Hypothalamus (tissue), 51 donors: ENCODE measurements at regions not wholly inside any gene's neighbourhood (a gene's known extent, or its start where the extent isn't known, plus 50 kb on each side); places are given as distances from the start of the nearest gene placed in this dataset.
"Not testable (repeated sequence)": the region's sequence is repeated elsewhere in the genome, so short reads cannot be mapped to it uniquely, and the experiment has no call there.

ENCODE experiments used
- DNase-seq, 51 donors: peaks; one replicate each; lab custom pipeline; 2025; lab: John Stamatoyannopoulos, UW

DNA sequence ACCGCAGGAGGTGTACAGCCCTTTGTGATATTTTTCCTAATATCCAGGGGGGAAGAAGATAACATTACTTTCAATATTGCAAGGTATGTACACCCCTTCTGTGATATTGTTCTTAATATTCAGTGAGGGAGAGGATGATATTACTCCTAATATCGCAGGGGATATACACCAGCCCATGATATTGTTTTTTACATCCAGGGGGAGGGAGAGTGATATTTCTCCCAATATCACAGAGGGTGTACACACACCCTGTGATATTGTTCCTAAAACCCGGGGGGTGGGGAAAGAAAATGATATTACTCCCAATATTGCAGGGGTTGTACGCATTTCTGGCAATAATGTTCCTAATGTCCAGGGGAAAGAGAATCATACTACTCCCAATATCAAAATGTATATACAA lies 58.0 kb upstream of the SLC25A48 start:
- no peak for DNase-seq

DNA sequence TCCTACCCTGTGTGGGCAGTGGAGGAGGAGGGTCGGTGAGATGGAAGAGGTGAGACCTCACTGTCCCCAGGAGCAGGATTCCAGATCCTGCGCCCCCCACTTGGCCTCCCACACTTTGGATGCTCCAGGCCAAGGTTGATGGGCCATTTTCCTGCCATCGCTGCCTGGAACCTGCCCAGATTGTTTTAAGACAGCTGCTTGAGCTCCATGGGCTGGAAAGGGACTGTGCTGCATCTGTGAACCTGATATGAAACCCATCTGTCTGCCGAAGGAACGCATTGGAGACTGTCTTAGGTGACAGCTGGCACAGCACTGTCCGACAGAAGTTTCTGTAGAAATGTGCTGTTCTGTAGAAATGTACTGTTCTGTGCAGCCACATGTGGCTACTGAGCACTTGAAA lies 72.7 kb upstream of the SLC25A48 start:
- DNase-seq = no peak

DNA sequence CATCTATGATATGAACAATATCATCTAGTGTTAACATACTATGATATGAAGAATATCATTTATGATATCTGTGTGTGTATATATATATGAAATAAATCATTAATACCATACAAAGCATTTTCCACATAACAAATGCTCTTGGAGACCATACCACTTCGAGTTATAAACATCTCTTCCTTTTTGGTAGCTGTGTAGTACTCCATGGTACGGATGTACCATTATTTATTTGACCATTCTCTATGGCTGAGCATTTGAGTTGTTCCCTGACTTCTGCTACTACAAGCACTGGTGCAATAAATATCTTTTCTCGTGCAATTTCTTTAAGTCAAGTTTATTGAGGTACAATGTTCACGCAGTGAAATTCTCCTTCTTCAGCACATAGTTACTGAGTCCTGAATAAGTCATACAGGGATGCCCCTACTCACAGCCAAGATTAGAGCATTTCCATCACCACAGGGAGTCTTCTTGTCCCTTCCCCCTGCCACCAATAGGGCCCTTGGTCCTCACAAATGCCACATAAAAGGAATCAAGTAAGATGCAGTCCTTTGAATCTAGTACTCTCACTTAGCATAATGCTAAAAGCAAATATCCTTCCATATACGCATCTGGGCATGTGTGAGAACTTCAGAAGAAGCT lies 75.2 kb upstream of the SLC25A48 start:
- DNase-seq = no peak

DNA sequence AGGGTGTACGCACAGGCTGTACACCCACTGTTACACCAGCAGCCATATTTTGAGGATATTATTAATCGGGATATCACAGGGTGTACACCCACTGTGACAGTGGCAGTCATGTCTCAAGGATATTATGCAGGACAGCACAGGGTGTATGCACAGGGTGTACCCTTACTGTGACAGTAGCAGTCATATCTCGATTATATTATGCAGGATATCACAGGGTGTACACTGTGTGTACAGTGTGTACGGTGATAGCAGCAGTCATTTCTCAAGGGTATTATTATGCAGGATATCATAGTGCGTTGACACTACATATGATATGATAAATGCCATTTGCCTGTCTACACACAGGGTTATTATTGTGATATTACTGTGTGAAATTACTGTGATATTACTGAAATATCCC lies 80.5 kb upstream of the SLC25A48 start:
- DNase-seq = no peak

DNA sequence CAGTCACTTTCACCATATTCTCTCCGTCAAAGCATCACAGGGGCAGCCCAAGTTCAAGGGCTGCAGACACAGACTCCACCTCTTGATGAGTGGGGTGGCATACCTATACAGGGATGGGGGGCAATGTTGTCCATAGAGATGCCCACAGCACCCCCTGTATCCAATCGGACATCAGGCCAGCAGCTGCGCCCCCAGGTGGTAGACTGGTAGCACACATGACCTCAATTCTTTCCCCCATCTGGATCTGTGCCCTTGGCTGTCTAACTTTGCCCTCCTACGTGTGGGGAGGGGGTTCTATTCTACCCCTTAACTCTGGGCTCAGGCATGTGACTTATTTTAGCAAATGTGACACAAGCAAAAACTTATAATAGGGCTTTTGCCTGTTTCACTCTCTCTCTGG lies 84.0 kb upstream of the SLC25A48 start:
- no peak for DNase-seq

DNA sequence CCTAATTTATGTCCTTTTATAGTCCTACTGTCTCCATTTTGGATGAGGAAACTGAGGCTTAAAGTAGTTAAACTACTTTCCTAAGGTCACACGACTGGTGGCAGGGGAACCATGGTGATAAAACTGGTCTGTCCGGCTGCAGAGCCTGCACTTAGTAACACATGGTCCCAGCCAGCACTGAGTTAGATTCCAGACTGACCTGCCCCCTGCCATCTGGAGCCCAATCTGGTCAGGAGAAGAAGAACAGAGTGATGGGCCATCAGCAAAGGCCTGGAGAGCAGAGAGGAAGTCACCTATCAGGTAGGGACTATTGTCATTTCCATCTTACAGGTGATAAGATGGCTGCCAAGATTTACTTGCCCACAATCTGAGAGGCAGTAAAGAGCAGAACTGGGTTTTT lies 86.6 kb upstream of the SLC25A48 start:
- DNase-seq = no peak

DNA sequence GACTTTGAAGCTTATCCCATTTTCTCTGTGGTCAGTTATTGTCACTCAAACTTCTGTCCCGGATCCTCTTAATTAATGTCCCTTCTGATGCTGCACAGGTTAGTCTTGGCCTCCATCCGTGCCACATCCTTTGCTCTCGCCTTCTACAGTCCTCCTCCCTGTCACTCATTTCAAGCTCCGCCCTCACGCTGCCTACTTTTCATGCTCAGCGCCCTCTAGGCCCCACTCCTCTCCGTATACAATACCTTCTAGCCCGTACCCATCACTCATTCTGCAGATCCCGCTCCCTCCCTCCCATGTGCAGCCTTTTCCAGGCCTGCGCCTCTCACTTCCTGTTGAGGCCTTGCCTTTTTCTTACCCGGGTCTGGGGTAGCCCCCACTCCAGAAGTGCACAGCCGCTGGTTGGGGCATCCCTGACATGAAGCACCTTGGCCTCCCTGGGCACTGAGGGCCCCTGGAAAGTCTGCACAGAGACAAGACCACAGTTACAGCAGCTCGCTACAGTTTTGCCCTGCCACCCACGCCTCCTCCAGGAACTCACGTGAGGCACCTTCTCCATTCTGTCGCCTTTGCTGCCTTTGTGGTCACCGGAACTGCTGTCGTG lies 88.5 kb upstream of the SLC25A48 start:
- no peak for DNase-seq

DNA sequence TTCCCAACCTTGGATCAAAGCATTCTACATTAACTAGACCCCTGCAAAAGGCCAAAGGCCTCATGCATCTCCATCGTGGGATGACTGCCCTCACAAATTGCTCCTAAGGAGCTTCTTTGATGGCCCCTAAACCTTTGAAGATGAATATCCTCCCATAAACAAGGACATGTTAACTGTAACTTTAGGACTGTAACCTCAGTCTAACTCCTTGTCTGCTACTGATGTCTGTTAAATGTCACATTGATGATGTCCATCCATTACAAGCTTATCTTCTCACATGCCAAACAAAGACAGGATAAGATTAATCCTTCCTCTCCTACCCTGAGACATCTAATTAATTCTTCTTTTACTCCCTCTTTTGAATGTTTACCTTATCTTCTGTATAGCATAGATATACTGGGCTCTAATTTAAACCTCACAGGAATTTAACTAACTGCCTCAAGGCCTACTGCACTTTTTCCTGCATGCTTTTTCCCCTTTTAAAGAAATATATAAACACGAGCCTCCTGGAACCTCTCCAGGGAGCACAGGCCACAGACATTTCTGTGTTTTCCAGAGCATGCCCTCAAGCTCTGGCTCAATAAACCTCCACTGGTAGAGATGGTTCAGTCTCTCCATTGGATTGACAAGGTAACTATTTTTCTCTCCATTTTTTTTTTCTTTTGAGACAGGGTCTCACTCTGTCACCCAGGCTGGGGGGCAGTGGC lies 90.6 kb upstream of the SLC25A48 start:
- DNase-seq = no peak

DNA sequence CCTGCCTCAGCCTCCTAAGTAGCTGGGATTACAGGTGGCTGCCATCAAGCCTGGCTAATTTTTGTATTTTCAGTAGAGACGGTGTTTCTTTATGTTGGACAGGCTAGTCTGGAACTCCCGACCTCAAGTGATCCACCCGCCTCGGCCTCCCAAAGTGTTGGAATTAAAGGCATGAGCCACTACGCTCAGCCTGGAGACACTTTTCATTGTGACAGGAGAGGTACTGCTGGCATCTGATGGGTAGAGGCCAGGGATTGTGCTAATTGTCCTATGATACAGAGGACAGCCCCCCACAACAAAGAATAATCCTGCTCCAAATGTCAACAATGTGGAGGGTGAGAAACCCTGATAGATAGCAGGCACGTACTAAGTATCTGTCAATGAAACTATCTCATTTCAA lies 91.3 kb upstream of the SLC25A48 start:
- DNase-seq = no peak

DNA sequence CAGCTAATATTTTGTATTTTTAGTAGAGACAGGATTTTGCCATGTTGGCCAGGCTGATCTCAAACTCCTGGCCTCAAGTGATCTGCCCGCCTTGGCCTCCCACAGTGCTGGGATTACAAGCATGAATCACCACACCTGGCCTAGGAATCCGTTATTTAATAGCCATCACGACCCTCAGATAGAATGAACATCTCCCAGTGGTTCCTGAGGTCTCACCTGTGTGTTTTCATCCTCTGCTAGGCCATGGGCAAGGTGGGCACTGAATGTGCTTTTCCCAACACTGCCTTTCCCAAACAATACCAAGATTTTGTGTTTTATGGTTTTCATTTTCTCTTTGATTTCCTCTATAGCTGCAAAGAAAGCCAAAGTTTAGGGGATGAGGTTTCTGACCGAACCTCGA lies 92.2 kb upstream of the SLC25A48 start:
- DNase-seq = not testable (repeated sequence)

DNA sequence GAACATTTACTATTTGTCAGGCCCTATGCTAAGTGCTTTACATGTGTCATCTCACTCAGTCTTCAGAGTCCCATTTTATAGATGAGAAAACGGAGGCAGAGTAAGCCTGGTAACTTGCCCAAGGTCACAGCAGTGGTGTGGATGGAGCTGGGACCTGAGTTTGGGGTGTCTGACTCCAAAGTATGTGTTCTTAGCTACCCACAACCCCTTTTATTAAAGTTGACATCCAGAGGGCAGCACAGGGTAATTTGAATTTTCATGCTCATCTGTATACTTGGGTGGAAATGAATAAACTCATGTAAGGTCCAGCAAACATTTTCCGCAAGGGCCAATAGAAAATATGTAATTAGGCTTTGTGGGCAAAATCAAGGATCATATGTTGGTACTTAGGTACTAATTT lies 93.4 kb upstream of the SLC25A48 start:
- no peak for DNase-seq

DNA sequence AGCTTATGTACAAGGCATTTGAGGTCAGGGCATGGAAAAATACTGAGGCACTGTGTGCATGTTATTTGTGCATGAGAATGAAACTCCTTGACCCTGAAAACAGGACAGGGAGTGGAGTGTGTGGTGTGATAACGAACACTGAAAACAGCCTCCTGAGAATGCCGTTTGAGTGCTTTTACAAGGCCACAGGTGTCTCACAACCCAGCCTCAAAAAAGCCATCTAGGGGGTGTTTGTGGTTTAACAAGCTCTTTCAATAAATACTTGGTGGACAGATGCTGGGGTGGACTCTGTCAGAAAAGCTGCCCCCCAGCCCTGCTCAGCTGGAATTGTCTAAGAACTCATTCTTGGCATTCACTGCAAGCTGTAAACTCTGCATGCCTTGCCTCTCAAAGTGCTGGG lies 94.0 kb upstream of the SLC25A48 start:
- no peak for DNase-seq

DNA sequence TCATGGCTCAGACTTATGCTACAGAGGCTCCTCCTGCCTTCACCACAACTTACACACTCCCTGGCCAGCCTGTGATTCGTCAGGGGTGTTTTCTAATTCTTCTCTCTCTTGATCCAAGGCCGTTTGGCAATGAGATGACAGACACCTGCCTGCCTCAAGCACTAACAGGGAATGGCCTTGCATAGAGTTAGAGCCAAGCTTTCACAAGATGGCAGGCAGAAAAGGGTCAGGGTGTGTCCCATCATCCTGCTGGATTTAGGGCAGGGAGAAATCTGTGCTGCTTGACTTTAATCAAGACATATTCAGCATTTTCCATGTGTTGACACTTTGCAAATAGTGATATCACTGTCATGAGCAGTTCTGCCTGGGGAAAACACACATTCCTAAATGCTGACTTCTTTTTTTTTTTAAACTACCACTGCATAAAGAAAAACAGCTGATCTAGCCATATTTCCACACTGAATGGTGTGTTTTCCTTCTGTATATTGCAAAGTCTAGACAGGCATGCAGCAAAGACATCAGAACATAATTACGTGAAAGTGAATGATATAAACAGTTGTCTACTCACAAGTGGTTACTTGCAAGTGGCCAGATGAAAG lies 95.0 kb upstream of the SLC25A48 start:
- no peak for DNase-seq

DNA sequence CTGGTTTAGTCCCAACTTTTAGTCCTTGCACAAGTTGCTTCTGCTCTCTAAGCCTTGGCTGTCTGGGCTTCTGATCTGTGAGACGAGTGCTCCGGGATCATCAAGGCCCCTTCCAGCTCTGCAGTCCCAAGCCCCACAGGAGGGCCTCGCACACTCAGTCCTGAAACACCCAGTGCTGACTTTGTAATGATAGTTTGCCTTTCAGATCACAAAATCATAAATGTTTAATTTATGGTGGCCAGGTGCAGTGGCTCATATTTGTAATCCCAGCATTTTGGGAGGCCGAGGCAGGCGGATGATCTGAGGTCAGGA lies 95.9 kb upstream of the SLC25A48 start:
- DNase-seq = no peak

DNA sequence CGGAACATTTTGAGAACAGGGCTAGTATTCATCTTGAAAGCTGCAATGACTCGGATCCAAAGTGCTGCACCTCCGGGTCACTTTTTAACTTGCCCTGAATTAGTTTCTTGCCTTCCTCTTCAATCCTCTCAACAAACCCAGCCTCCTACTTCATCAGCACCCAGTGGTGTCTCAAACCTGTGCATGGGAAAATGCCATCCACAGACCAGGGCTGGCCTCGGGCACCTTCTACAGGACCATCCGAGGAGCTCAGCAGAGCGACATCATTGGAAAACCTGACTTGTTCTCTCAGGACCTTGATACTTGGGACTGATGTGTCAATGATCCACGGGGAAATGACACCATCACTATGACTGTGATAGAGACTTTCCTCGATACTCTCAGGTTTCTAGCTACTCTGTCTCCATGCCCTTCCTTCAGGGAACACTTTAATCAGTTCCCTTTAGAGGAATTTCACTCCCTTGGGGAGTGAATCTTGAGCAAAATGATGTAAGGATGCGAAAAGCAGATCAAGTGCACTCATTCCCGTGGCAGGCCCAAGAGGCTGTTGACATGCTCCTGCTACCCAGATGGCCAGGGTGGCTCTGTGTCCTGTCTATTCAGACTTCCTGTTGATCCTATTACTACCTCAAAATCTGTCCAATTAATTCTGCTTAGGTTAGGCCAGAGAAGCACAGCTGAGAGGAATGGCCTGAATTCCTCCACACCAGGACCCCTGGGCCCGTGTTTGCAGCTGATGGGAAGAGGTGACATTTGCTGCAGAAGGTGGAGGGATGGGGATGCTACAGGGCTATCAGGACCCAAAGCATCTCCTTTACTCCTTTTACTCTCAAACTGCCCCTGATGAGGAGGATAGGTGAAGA lies 96.5 kb upstream of the SLC25A48 start:
- no peak for DNase-seq

DNA sequence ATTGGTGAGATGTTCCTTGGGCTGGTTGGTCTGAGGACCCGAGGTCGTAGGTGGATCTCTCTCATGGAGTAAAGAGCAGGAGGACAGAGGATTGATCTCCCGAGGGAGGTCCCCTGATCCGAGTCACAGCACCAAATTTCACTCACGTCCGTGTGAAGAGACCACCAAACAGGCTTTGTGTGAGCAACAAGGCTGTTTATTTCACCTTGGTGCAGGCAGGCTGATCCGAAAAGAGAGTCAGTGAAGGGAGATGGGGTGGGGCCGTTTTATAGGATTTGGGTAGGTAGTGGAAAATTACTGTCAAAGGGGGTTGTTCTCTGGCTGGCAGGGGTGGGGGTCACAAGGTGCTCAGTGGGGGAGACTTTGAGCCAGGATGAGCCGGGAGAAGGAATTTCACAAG lies 97.5 kb upstream of the SLC25A48 start:
- not testable (repeated sequence) for DNase-seq

DNA sequence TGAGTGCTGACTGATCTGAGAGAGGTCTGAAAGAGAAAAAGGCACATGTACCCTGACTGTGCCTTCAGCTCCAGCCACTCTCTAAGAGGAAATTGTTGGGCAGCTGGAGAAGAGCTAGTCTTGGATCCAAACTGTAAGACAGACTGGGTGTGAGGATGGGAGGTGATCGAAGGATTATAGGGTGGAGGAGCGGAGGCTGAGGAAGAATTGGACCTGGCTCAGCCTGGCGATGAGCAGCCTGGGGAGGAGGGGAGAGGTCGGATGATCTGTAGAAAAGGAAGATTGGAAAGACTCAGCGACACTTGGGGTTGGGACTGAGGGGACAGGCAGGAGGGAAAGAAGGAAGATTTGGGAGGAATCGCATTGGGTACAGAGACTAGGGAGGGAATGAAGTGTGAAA lies 98.6 kb upstream of the SLC25A48 start:
- no peak for DNase-seq

DNA sequence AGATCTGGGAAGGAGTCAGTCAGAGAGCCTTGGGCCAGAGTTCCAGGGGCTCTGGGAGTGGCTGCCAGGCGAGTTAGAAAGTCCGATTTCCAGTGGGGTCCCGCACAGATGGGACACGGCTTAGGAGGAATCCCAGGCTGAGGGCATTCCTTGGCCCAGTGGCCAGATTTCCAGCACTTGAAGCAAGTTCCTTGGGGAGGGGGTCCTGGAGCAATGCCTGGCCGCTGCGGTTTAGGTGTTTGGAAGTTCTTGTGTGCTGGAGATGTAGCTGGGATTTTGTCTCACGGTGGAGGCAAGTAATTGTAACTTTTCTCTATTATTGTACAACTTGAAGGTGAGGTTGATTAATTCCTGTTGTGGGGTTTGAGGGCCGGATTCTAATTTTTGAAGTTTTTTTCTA lies 99.5 kb upstream of the SLC25A48 start:
- not testable (repeated sequence) for DNase-seq

DNA sequence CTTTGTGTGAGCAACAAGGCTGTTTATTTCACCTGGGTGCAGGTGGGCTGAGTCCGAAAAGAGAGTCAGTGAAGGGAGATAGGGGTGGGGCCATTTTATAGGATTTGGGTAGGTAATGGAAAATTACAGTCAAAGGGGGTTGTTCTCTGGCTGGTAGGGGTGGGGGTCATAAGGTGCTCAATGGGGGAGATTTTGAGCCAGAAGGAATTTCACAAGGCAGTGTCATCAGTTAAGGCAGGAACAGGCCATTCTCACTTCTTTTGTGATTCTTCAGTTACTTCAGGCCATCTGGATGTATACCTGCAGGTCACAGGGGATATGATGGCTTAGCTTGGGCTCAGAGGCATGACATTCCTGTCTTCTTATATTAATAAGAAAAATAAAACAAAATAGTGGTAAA lies 103.4 kb upstream of the SLC25A48 start:
- DNase-seq = not testable (repeated sequence)

DNA sequence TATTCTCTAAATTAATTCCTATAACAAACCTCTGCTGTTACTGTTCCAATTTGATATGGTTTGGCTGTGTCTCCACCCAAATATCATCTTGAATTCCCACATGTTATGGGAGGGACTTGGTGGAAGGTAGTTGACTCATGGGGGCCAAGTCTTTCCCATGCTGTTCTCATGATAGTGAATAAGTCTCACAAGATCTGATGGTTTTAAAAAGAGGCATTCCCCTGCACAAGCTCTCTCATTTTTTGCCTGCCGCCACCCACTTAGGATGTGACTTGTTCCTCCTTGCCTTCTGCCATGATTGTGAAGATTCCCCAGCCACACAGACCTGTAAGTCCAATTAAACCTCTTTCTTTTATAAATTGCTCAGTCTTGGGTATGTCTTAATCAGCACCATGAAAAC lies 104.3 kb upstream of the SLC25A48 start:
- DNase-seq = not testable (repeated sequence)

DNA sequence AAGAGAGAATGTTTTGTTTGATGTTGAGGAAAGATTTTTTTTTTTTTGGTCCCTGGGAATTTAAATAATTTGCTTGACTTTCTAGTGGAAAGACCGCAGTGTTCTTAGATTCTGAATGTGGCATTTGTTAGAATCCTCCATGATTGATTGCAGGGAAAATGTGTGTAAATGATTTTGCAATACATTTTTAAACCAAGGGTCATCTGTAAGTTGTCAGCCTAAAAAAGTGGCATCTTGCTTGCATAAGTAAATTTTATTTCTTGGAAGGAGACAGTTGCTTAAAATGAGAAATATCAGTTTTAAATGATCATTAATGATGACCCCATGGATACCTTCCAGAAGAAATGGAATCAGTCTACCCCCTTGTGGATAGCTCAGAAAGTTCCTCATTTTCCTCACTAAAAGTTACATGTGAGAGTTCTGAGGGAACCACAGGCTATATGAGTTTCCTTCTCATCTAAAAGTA lies 105.1 kb upstream of the SLC25A48 start:
- DNase-seq = no peak
